Right lung (tissue), 2 donors: ENCODE measurements at regions not wholly inside any gene's neighbourhood (a gene's known extent, or its start where the extent isn't known, plus 50 kb on each side); places are given as distances from the start of the nearest gene placed in this dataset.
A peak's percentile ranks its signal among the peaks of the same experiment; 100 is the strongest.

Experiments used
- DNase-seq, 2 donors: peaks; one replicate each; pipeline ENCODE4 v3.0.0-alpha.2; 2013

DNA sequence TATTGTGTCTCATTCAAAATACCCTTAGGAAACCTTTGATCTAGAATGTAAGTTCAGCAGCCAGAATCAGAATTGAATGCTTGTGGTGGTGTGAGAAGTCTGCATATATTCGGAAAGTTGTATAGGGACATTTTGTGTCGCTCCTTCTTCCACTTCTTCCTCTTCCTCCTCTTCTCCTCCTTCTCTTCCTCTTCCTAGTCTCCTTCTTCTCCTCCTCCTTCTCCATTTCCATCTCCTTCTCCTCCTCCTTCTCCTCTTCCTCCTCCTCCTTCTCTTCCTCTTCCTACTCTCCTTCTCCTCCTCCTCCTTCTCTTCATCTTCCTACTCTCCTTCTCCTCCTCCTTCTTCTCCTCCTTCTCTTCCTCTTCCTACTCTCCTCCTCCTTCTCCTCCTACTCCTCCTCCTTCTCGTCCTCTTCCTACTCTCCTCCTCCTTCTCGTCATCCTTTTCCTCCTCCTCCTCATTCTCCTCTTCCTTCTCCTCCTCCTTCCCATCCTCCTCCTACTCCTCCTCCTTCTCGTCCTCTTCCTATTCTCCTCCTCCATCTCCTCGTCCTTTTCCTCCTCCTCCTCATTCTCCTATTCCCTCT lies 749.3 kb upstream of the GOLIM4 start:
- no peak for DNase-seq

DNA sequence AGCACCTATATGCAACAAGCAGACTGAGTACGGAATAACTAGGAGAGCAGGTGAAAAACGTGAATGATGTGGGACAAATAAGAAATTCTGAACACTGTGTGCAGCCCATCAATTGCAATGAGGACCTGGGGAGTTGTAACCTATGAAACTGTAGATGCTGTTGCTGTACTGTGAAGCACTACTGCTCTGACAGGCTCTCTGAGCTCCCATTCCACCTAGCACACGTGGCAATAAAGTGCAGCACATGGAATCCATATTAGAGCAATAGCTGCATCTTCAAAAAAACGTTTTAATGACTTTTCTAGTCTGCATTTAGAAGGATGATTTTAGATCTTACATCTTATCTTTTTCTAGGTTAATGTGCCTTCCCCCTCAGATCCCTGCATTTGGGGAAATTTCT lies 748.7 kb upstream of the GOLIM4 start:
- no peak for DNase-seq

DNA sequence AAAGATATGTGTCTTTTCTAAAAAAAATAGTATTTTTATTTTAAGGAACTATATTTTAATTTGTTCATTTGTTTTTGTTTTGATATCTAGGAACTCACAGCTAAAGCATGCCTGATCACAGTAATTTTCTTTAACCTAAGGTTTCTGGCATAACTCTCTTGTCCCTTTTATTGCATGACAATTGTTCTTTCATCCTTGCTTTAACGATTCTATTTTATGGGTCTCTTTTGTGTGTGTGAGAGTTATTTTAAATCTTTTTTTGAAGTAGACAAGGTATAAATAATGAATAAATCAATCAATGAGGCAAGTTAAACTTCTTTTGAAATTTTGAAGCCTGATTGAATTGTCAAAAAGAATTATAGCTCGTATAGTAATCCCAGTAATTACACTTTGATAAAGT lies 747.8 kb upstream of the GOLIM4 start:
- DNase-seq: no peak

DNA sequence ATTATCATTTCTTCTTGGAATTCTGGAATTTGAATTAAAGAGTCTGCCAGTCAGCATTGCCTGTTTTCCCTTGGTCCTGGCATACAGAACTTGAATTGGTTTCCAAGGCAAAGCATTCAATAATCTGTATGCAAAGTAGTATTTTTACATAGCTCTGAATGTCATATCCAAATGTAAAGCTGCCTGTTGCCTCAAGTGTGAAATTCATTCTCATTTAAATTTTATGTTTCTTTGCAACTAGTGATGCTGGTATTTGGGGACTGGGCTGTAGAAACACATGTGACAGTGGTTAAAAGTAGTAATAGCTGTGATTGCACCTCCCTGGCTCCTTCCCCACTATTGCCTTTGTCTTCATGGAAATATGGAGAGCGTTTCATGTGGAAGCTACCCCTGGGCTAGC lies 743.9 kb upstream of the GOLIM4 start:
- no peak for DNase-seq

DNA sequence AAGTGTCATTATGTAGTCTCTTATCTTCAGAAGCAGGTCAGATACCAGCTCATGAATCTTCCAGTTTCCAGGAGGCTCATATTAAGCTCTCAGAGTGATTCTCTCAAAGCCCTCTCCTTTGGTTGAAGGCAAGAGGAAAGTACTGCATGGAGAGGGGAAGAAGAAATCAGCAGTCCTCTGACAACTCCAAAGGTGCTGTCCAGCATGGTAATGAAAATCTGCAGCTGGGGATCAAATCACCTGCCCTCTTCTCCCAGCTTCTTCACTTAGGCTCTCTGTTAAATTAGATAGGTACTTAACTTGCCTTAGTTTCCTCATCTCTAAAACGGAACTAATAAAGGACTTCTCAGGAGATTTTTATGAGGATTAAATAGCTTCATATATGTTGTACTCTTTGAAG lies 738.8 kb upstream of the GOLIM4 start:
- no peak for DNase-seq

DNA sequence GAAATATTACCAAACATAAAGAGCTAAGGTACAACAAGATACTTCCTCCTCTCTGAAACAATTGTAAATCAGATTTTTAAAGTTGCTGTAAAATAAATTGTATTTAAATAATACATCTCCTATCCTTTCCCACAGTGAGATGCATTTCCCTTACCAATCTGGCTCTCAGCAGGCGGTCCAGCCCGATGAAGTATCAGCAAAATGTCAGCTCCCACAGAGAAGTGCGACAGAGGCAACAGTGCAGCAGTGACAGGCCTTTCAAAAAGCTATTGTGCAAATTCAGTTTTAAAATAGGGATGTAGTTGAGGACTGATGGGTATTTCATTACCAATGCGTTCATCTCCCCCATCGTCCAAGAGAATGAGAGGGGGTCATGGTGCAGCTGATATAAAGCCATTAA lies 733.2 kb upstream of the GOLIM4 start:
- no peak for DNase-seq

DNA sequence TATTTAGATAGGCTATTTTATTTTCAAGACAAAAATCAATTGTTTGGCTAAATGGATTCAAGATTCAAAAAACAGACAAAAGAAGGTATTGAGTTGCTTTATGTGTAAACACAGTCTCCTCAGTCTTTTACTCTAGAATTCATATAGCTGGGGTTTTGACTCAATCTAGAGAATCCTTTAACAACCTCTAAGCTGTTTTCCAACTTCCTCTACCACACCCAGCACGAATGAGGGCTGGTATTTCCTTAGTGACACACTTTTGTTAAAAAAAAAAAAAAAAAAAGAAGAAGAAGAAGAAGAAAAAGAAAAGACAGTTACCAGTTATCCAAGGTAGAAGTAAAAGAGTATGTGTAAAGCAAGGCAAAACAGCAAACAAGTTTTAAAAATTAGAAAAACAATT lies 732.8 kb upstream of the GOLIM4 start:
- DNase-seq: no peak

DNA sequence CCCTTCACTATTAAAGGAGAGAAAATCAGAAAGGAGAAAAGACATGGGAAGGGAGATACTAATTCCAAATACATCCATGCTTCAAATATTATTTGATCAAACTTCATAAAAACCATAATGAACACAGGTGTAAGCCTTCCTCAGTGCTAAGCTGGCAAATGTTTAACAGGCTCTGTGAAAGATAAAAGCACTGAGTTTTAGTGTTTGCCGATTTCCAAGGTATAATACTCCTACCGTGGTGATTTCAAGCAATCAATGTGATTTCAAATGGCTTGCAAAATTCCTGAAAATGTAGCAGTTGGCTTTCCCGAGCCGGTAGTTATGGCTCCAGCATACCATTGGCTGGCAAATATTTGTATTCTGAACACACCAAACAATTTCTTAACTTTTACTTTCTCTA lies 732.3 kb upstream of the GOLIM4 start:
- DNase-seq: no peak

DNA sequence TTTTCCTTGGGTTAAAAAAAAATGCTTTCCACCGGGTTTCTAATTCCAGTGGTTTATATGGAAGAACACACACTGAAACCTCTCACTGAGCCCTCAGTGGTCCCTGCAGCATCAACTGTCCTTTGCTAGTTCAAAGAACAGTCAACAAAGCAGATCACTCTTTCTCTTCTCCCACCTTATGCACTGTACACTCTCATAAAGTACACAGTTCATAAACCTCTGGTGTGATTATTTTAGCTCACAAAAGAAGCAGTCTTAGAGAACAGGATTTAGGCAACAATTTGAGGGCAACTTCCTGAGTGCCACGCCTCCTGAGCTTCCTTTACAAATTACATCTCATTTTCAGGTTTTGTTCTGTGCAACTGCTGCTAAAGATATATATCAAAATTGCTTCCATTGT lies 728.4 kb upstream of the GOLIM4 start:
- no peak for DNase-seq

DNA sequence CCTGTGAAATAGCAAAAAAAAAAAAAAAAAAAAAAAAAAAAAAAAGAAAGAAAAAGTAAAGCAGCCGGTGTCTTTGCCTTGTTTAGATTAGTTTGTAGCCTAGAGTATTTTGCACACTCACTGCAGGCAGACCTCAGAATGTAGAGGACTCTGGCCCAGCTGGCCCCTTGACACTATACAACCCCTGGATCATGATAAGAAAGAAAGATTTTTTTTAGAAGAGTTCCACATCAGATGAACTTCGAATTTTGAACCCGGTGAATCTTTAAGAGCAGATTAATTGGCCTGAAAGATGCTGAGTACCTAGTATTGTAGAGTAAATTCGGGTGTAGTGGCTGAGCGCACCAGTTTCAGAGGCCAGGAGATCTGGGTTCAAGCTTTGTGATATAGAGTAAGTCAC lies 727.7 kb upstream of the GOLIM4 start:
- DNase-seq: no peak

DNA sequence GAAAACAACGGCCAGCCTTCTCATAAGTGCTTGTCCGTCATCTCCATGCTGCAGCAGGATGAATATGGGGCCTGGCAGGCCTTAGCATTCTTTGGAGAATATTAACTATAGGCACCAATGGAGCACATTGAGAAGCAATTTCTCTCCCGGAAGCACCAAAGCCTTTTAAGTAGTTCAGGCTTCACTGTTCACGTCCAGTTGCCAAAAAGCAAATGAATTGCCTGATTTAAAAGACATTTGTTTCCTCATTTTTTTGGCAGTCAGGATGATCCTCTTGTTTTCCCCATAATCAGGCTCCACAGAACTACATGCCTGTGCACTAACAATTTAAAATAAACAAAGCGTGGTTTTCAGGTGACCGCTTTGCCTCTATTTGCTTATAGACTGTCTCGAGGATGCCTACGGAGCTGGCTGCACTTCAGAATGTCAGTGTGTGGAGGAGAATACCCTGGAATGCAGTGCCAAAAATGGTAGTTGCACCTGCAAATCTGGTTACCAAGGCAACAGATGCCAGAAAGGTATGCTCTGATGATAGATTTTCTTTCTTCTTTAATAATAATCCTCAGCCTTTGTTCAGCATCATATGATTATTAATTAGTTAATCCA lies 725.2 kb upstream of the GOLIM4 start:
- peak in 1 of 2 donors; percentile 3 for DNase-seq

DNA sequence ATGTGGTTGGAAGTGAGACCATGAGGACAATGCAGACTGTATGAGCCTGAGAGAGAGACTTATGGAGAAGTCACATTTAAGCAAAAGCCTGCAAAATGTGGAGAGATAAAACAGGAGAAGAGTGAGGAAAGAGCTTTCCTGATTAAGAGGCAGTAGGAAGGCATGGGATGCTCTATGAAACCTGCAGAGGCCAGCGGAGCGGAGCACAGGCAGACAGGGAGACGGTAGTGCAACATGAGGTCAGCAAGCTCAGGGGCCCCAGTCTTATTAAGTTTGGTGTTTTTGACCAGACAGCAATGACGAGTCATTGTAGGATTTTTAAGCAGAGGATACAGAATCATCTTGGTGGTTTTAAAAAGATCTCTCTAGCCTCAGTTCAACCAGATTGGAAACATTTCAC lies 721.5 kb upstream of the GOLIM4 start:
- no peak for DNase-seq

DNA sequence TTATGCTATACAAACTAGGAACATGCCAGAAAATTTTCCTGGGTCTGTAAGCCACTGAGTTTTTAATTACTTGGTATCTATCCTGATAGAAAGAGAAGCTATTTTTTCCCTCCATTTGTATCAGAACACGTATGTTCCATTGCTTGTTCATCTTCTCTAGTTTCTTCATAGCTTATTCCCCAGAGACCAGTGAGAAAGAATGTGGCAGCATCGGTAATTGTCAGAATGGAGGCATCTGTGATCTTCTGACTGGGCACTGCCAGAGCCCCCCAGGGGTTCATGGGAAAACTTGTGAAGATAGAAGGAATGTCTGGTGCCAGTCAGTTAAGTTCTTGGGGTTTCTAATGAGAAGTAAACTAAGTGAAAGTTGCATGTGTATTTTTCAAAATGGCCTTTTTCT lies 720.2 kb upstream of the GOLIM4 start:
- DNase-seq: no peak

DNA sequence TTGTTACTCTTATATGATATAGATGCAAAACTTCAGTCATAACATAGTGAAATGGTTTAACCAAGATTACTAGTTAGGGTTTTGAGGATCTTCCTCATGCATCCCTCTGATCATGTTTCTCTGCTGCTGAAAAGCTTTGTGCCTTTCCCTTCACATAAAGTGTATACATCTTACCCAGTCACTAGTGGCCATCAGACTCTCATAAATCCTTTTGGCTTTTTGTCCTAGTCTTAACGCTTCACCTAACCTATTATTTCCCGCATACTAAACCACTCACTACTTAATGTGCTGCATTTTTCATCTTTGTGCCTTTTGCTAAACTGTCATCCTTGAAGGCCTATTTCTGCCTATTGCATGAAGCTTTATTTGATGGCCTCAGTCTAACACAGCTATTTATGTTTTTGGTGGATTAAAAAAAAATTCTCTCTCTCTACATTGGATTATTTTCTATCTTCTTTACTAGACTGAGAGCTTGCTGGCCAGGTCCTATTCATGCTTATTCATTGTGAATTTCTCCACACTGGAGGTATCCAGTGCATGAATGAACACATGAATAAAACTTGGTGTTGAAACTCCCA lies 717.6 kb upstream of the GOLIM4 start:
- no peak for DNase-seq

DNA sequence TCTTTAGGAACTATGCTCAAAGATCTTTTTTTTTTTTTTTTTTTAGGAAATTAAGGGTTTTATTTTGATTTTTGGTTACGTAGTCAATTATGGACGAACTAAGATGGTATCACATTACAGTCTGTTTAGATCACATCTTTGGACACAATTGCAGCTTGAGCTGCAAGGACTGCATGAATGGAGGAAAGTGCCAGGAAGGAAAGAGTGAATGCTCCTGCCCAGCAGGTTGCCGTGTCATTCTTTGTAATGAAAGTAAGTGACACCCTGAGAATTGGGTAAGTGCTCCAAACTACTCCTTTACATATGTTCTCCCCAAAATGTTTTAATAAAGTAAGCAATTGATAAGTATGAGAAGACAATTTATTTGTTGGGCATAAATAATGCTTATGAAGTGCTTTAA lies 716.5 kb upstream of the GOLIM4 start:
- DNase-seq: no peak

DNA sequence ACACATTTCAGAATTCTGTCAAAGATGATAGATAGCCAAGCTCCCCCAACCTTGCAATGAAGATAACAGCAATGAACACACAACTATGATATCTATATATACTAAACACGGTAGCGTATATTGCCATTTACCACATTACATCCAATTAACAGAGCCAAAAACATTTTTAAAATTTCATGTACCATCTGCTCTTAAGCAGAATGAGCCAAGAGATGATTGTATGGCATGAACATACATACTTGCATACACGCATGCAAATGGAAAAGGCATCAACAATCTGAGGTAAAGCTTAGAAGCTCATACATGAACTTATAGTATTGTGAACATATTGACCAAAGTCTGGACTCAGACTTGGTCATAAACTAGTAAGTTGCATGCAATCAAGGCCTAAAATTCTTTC lies 712.9 kb upstream of the GOLIM4 start:
- DNase-seq: no peak

DNA sequence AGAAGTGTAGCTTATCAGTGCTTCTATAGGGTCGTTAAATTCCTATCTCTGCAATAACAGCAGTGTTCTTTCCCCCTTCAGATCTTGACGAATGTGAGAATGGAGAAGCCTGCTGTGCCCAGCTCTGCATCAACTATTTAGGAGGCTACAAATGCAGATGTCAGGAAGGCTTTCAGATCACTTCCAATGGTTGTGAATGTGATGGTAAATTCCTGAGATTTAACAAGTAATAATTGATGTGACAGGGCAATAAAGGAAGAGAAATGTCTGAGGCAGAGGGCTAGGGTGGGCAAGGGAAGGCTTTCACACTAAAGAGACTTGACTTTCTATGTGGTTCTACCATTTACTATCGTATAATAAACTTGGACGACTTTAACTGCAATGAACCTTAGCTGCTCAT lies 711.7 kb upstream of the GOLIM4 start:
- no peak for DNase-seq

DNA sequence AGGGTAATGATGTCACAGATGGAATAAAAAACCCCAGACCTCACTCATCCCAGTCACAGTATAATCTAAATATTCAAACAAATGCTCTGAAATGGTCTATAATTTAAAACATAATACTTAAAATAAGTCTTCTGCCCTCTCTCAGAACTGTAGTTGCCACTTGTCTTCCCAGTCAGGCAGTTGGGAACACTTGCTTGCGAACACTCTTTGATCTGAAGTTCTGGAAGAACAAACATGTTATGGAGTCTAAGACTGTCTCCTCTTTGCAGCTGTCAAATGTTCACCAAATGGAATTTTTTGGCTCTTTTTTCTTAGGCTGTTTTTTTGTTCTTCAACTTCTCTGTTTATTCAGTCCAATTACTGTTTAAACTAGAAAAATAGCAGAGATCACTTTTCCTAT lies 711.1 kb upstream of the GOLIM4 start:
- peak; percentile 6 to 16 for DNase-seq

DNA sequence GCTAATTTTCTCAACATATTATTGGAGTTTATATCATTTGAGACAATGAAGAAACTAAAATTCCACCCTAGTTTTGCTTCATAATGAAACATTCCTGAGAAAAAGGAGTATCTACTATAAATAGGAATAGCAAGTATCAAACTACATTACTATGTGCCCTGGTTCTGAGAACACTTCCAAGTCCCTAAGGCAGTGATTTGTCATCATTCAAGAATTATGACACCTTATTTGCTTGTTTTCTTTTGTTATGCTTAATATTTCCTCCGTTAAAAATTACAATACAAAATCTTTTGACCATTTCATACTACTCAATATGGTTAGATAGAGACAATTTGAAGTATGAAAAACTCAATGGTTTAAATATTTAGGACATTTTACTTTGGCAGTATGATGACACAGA lies 707.8 kb upstream of the GOLIM4 start:
- no peak for DNase-seq

DNA sequence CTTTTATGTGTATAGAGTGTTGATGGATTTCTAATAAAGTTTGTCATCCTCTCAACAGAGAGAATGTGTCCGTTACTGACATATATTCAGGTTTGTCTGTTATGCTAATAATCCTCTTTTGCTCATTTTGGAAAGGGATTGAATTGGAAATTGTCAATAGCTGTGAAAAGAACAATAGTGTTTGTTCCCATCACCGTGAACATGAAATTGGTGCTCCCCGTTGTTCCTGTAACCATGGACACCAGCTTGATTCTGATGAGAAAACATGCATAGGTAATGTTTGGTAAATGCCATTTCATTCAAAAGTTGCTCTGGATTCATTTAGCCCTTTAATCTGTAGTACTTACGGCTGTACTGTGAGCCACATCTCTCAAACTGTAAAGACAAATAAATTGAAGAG lies 707.0 kb upstream of the GOLIM4 start:
- no peak for DNase-seq

DNA sequence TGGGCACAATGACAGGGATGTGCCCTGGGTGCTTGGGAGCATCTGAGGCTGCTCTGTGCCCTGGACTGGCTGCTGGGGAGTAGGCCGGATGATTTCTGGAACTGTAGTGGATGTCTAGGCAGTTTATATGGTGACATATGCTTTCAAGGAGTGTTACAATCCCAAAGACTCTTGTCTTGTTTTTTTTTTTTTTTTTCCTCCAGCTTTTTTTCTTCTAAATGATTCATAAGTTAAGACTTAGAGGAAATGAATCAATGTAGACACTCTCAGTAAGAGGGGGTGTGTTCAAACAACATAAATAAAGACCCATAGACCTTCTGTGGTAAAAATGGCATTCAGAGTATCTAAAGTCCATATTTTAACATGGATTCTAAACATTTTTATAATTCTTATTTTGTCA lies 706.1 kb upstream of the GOLIM4 start:
- DNase-seq: no peak

DNA sequence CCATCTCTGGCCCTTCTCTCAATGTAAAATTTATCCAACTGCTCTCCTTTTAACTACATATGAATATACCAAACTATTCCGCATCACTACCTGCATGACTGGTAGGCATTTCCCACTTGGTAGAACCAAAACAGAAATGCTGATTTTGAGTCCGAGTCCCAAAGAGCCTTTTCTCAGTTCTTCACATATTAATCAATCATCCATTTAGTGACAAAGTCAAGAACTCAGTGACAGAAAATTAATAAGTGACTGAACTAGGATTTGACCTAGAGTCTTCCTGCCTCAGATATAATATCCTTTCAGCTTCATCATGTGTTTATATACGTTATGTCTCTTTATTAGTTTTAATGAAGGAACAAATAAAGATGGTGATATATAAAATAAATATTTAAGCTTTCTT lies 700.6 kb upstream of the GOLIM4 start:
- no peak for DNase-seq

DNA sequence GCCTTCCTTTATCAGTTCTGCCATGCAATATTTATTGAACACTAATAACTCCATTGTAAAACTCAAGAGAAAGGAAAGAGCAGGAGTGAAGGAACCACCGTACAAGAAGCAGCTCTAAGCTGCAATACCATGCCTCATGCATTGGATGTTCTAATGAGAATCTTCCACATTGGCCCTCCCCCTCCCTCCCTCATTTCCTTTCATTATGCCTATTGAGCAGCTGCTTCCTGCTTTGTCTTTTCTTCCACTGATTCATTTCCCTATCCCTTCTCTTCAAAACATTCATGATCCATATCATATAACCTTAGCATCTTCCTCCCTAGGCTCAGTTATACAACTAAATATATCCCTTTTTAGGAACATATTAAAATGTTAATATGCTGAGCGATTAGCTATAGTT lies 698.7 kb upstream of the GOLIM4 start:
- no peak for DNase-seq

DNA sequence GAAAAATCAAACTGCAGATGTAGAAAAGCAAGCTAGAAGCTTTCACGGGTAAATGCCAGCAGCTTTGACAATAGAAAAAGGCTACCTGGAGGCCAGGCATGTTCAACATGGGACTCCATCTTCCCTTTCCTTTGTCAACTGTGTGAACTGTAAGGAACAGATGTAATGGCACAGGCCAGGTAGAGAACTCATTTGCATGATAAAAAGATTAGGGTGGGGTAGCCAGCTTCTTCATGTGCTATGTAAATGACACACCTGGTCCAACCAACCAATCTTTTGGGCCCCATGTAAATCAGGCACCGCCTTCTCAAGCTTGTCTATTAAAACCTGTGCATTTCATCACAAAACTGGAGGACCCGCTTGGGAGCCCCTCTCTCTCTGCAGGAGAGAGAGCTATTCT lies 686.5 kb upstream of the GOLIM4 start:
- no peak for DNase-seq
